Activated CD4-positive, alpha-beta T cell treated with anti-CD3 and anti-CD28 coated beads, Interleukin-2, amount 10 ng/mL, durations not matched to agents 24 days and 14 days (primary cell): ENCODE measurements at regions not wholly inside any gene's neighbourhood (a gene's known extent, or its start where the extent isn't known, plus 50 kb on each side); places are given as distances from the start of the nearest gene placed in this dataset.
"Not testable (repeated sequence)": the region's sequence is repeated elsewhere in the genome, so short reads cannot be mapped to it uniquely, and the experiment has no call there.

Experiments used
- DNase-seq: peaks from one replicate; pipeline ENCODE4 v3.0.0; 2022
- H3K27ac Mint-ChIP-seq: one replicate; pipeline ENCODE4 v1.8.0; 2022; ENCODE audit warnings: mild to moderate bottlenecking, mixed read lengths
- H3K27me3 Mint-ChIP-seq: one replicate; pipeline ENCODE4 v1.8.0; 2022; ENCODE audit warnings: mixed read lengths
- H3K36me3 Mint-ChIP-seq: one replicate; pipeline ENCODE4 v1.8.0; 2022; ENCODE audit warnings: low read depth, mild to moderate bottlenecking, mixed read lengths
- H3K4me1 Mint-ChIP-seq: one replicate; pipeline ENCODE4 v1.8.0; 2021; ENCODE audit warnings: mixed read lengths
- H3K4me3 Mint-ChIP-seq: one replicate; pipeline ENCODE4 v1.8.0; 2022; ENCODE audit warnings: mild to moderate bottlenecking, moderate library complexity, mixed read lengths
- H3K9me3 Mint-ChIP-seq: one replicate; pipeline ENCODE4 v1.8.0; 2021; ENCODE audit warnings: mixed read lengths
- intact Hi-C: fragments of 100-400 bp; cut with micrococcal nuclease; formaldehyde crosslinking; loops from one replicate; pipeline ENCODE4 v1.15.1; 2023

- no peak for DNase-seq
- Mint-ChIP-seq H3K4me3 (no peak overlapping the region), H3K9me3 (peaks cover 15% of the 10 kb centered on the region), H3K27ac (no peak overlapping the region), H3K4me1 (no peaks in the 10 kb centered on the region), H3K36me3 (no peaks in the 10 kb centered on the region), H3K27me3 (no peaks in the 10 kb centered on the region)
- intact Hi-C loops = no loop called here
These were observed 101.5 kb upstream of the HS3ST2 start for GRCh38 chr16:22712471-22712870.

- intact Hi-C loops = not testable (repeated sequence)
These were observed 95.4 kb upstream of the HS3ST2 start for GRCh38 chr16:22718598-22718997.

GRCh38 chr16:22719945-22720344, 94.0 kb upstream of the HS3ST2 start:
- Mint-ChIP-seq H3K27ac (no peak overlapping the region), H3K4me3 (no peak overlapping the region), H3K9me3 (peaks cover 5% of the 10 kb centered on the region), H3K4me1 (no peaks in the 10 kb centered on the region), H3K27me3 (no peaks in the 10 kb centered on the region), H3K36me3 (no peaks in the 10 kb centered on the region)
- DNase-seq = no peak
- intact Hi-C loops = no loop called here

More at GRCh38 chr16:22718598-22718997, 95.4 kb upstream of the HS3ST2 start:
- H3K36me3 Mint-ChIP-seq, H3K4me3 Mint-ChIP-seq, H3K9me3 Mint-ChIP-seq, H3K27me3 Mint-ChIP-seq, H3K4me1 Mint-ChIP-seq, H3K27ac Mint-ChIP-seq, DNase-seq: not testable (repeated sequence)

- Mint-ChIP-seq H3K27ac (no peak overlapping the region), H3K4me1 (no peaks in the 10 kb centered on the region), H3K4me3 (no peak overlapping the region), H3K9me3 (peaks cover 5% of the 10 kb centered on the region), H3K36me3 (no peaks in the 10 kb centered on the region), H3K27me3 (no peaks in the 10 kb centered on the region)
- intact Hi-C loops = no loop called here
- DNase-seq = no peak
These were observed 92.4 kb upstream of the HS3ST2 start for GRCh38 chr16:22721511-22722100.

- H3K27me3 Mint-ChIP-seq, H3K4me3 Mint-ChIP-seq, H3K4me1 Mint-ChIP-seq, intact Hi-C loops, H3K36me3 Mint-ChIP-seq, H3K27ac Mint-ChIP-seq, H3K9me3 Mint-ChIP-seq, DNase-seq: not testable (repeated sequence)
These were observed 91.1 kb upstream of the HS3ST2 start for GRCh38 chr16:22722551-22723541.

GRCh38 chr16:22726868-22727267, 87.1 kb upstream of the HS3ST2 start:
- Mint-ChIP-seq H3K9me3 (no peaks in the 10 kb centered on the region), H3K27me3 (no peaks in the 10 kb centered on the region), H3K36me3 (no peaks in the 10 kb centered on the region), H3K4me1 (no peaks in the 10 kb centered on the region), H3K27ac (no peak overlapping the region), H3K4me3 (no peak overlapping the region)
- intact Hi-C loops = no loop called here
- no peak for DNase-seq

GRCh38 chr16:22727285-22728166, 86.4 kb upstream of the HS3ST2 start:
- Mint-ChIP-seq H3K27ac (no peak overlapping the region), H3K36me3 (no peaks in the 10 kb centered on the region), H3K4me3 (no peak overlapping the region), H3K4me1 (no peaks in the 10 kb centered on the region), H3K27me3 (no peaks in the 10 kb centered on the region), H3K9me3 (no peaks in the 10 kb centered on the region)
- DNase-seq = no peak
- intact Hi-C loops = no loop called here

GRCh38 chr16:22728167-22728836, 85.7 kb upstream of the HS3ST2 start:
- no peaks in the 10 kb centered on the region for H3K4me1 Mint-ChIP-seq
- intact Hi-C loops = no loop called here
- H3K27ac Mint-ChIP-seq = no peak overlapping the region
- no peaks in the 10 kb centered on the region for H3K36me3 Mint-ChIP-seq
- no peak for DNase-seq
- H3K9me3 Mint-ChIP-seq = no peaks in the 10 kb centered on the region
- no peak overlapping the region for H3K4me3 Mint-ChIP-seq
- peaks cover 2% of the 10 kb centered on the region for H3K27me3 Mint-ChIP-seq

- Mint-ChIP-seq H3K27ac (no peak overlapping the region), H3K36me3 (no peaks in the 10 kb centered on the region), H3K4me3 (no peak overlapping the region), H3K27me3 (peaks cover 2% of the 10 kb centered on the region), H3K9me3 (no peaks in the 10 kb centered on the region), H3K4me1 (no peaks in the 10 kb centered on the region)
- DNase-seq = no peak
- intact Hi-C loops = no loop called here
These were observed 81.6 kb upstream of the HS3ST2 start for GRCh38 chr16:22732400-22732799.

GRCh38 chr16:22732959-22733358, 81.0 kb upstream of the HS3ST2 start:
- DNase-seq = no peak
- H3K27ac Mint-ChIP-seq = no peak overlapping the region
- no peak overlapping the region for H3K4me3 Mint-ChIP-seq
- H3K4me1 Mint-ChIP-seq = no peaks in the 10 kb centered on the region
- no peaks in the 10 kb centered on the region for H3K36me3 Mint-ChIP-seq
- no peaks in the 10 kb centered on the region for H3K9me3 Mint-ChIP-seq
- peaks cover 2% of the 10 kb centered on the region for H3K27me3 Mint-ChIP-seq
- intact Hi-C loops = no loop called here

GRCh38 chr16:22734368-22734767, 79.6 kb upstream of the HS3ST2 start:
- H3K27ac Mint-ChIP-seq = no peak overlapping the region

GRCh38 chr16:22736791-22737190, 77.2 kb upstream of the HS3ST2 start:
- no peaks in the 10 kb centered on the region for H3K4me1 Mint-ChIP-seq
- no peaks in the 10 kb centered on the region for H3K9me3 Mint-ChIP-seq
- H3K4me3 Mint-ChIP-seq = no peak overlapping the region
- no peak overlapping the region for H3K27ac Mint-ChIP-seq
- H3K36me3 Mint-ChIP-seq = no peaks in the 10 kb centered on the region
- no peak for DNase-seq
- intact Hi-C loops = no loop called here
- peaks cover 2% of the 10 kb centered on the region for H3K27me3 Mint-ChIP-seq

More at GRCh38 chr16:22734368-22734767, 79.6 kb upstream of the HS3ST2 start:
- H3K9me3 Mint-ChIP-seq = no peaks in the 10 kb centered on the region
- DNase-seq = no peak
- intact Hi-C loops = no loop called here
- peaks cover 2% of the 10 kb centered on the region for H3K27me3 Mint-ChIP-seq
- no peaks in the 10 kb centered on the region for H3K4me1 Mint-ChIP-seq
- no peaks in the 10 kb centered on the region for H3K36me3 Mint-ChIP-seq
- H3K4me3 Mint-ChIP-seq = no peak overlapping the region

GRCh38 chr16:22739077-22739476, 74.9 kb upstream of the HS3ST2 start:
- H3K4me1 Mint-ChIP-seq = no peaks in the 10 kb centered on the region
- H3K4me3 Mint-ChIP-seq = no peak overlapping the region
- no peak overlapping the region for H3K27ac Mint-ChIP-seq
- intact Hi-C loops = no loop called here
- H3K36me3 Mint-ChIP-seq = no peaks in the 10 kb centered on the region
- peaks cover 3% of the 10 kb centered on the region for H3K9me3 Mint-ChIP-seq
- H3K27me3 Mint-ChIP-seq = no peaks in the 10 kb centered on the region
- no peak for DNase-seq
